BJ (cell line): ENCODE measurements at regions not wholly inside any gene's neighbourhood (a gene's known extent, or its start where the extent isn't known, plus 50 kb on each side); places are given as distances from the start of the nearest gene placed in this dataset.

ENCODE experiments used
- CTCF ChIA-PET: fragments of 350-600 bp; formaldehyde crosslinking; extraction: SDS; loops from one replicate; lab custom pipeline; 2021; ENCODE audit warnings: antibody characterized with exemption, inconsistent platforms; lab: Yijun Ruan, JAX
- POLR2A ChIA-PET: fragments of 300-600 bp; sonication (Branson Sonifier 250); formaldehyde crosslinking; extraction: SDS; loops from one replicate; lab custom pipeline; 2021; ENCODE audit warnings: antibody characterized with exemption; lab: Charles Lee
- DNase-seq: peaks from one replicate; pipeline ENCODE4 v3.0.0-alpha.2; 2011; ENCODE audit warnings: low read depth
- H3K27me3 ChIP-seq: 2 replicates; pipeline ENCODE4 v1.6.0; 2011; ENCODE audit warnings: low read length; ENCODE audit not compliant: control insufficient read depth, insufficient read depth
- H3K36me3 ChIP-seq: 2 replicates; pipeline ENCODE4 v1.5.1; 2011; ENCODE audit warnings: low read length; ENCODE audit not compliant: control insufficient read depth, insufficient read depth
- H3K4me3 ChIP-seq: 2 replicates; pipeline ENCODE4 v1.5.1; 2011; ENCODE audit warnings: low read depth, mild to moderate bottlenecking, control low read depth, low read length
- CTCF ChIP-seq: IDR thresholded peaks from 2 replicates; pipeline ENCODE4 v1.5.1; 2011; ENCODE audit warnings: low read depth, mild to moderate bottlenecking, control low read depth, inconsistent platforms, low read length, moderate library complexity; ENCODE audit not compliant: insufficient read depth

- ChIA-PET CTCF (no interaction called here), POLR2A (no interaction called here)
- Histone ChIP-seq H3K27me3 (no peaks in the 10 kb centered on the region), H3K36me3 (no peaks in the 10 kb centered on the region), H3K4me3 (no peak overlapping the region)
- DNase-seq: no peak
- TF ChIP-seq CTCF: no peak
Observed at GRCh38 chr6:163679012-163679660, 264.6 kb downstream of the QKI start.

DNA sequence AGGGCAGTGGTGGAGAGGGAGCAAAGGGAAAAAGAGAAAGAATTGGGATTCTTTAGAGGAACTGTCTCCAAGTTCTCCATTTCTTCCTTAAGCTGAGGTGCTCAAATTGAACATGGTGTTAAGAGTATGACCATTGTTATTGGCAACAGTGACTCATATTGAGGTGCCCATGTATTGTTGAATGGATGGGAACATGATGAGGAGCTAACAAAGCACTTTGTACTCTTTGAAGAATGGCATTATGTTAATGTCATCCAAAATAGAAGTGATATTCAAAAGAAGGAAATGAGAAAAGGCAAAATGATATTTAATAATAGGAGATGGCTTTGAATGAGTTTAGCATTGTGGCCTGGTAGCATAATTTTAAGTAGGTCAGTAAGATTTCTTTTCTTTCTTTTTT, 261.1 kb downstream of the QKI start:
- TF ChIP-seq CTCF: no peak
- ChIA-PET POLR2A (no interaction called here), CTCF (no interaction called here)
- no peaks in the 10 kb centered on the region for H3K36me3 ChIP-seq
- H3K27me3 ChIP-seq: no peaks in the 10 kb centered on the region
- H3K4me3 ChIP-seq: no peak overlapping the region
- DNase-seq: no peak

DNA sequence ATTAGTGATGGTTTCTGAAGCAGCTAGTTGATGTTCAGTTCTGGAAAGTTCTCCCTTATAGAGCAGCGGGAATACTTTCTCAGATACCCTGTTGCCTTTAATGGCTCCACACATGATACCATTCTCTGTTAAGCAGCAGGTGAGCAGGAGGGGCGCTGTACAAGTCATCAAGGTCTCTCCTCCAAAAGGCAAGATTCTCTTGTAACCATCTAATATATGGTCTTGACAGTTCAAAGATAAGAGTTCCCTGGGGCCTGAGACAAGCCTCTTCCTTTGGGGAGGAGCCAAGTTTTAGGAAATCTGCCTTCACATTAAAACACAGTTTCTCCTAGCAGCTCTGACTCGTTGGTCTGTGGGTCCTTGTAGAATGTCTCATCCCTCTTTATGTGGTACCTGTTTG, 258.2 kb downstream of the QKI start:
- no peak for TF ChIP-seq CTCF
- no peaks in the 10 kb centered on the region for H3K27me3 ChIP-seq
- H3K36me3 ChIP-seq: no peaks in the 10 kb centered on the region
- ChIA-PET CTCF (interaction anchor here (1.2 kb wide), 1 partner anchor 10 kb away, joined by 3 read pairs; no protein-coding TSS in a partner anchor), POLR2A (no interaction called here)
- DNase-seq: no peak
- H3K4me3 ChIP-seq: no peak overlapping the region

- ChIA-PET POLR2A (no interaction called here), CTCF (interaction anchor here (1.2 kb wide), 1 partner anchor 11 kb away, joined by 3 read pairs; no protein-coding TSS in a partner anchor)
- Histone ChIP-seq H3K4me3 (no peak overlapping the region), H3K36me3 (no peaks in the 10 kb centered on the region), H3K27me3 (no peaks in the 10 kb centered on the region)
- no peak for TF ChIP-seq CTCF
- no peak for DNase-seq
Observed at GRCh38 chr6:163671791-163672190, 257.3 kb downstream of the QKI start.

DNA sequence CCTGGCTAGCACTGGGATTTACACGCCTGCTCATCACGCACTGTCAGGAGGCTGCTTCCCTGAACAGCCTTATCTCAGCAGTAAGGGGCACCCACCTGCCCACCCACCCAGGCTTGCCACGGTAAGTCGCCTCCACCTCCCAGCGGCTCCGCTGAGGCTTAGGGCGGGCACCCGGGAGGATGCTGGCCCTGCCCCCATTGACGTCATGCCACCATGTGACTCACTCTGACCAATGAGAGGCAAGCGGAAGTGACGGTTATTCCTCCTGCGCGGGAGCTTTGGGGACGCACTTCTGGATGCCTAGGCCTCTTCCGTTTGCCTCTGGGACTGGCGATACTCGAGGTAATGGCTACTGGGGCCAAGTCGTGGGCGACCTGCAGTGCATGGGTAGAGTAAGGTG, 256.8 kb downstream of the QKI start:
- ChIA-PET POLR2A (no interaction called here), CTCF (no interaction called here)
- no peaks in the 10 kb centered on the region for H3K27me3 ChIP-seq
- TF ChIP-seq CTCF: no peak
- DNase-seq: no peak
- H3K36me3 ChIP-seq: no peaks in the 10 kb centered on the region
- H3K4me3 ChIP-seq: no peak overlapping the region
